SU-DHL-6 (cell line): ENCODE measurements at regions not wholly inside any gene's neighbourhood (a gene's known extent, or its start where the extent isn't known, plus 50 kb on each side); places are given as distances from the start of the nearest gene placed in this dataset.

Experiments
- H2AFZ ChIP-seq: fragments of 200-600 bp; sonication (generic); 2 replicates; pipeline ENCODE4 v1.6.1; 2014; ENCODE audit warnings: low read depth, mild to moderate bottlenecking, moderate library complexity, mixed read lengths, antibody characterized with exemption, low read length; ENCODE audit not compliant: severe bottlenecking
- H3F3A ChIP-seq: fragments of 200-600 bp; shearing (Covaris generic); 2 replicates; pipeline ENCODE4 v1.6.0; 2016; ENCODE audit warnings: antibody characterized with exemption, mild to moderate bottlenecking; ENCODE audit not compliant: insufficient read depth
- H3K27ac ChIP-seq: fragments of 200-600 bp; sonication (generic); 2 replicates; pipeline ENCODE4 v1.5.1; 2016; ENCODE audit warnings: low read depth, mild to moderate bottlenecking, low read length, moderate library complexity, mixed read lengths
- H3K27me3 ChIP-seq: fragments of 200-600 bp; sonication (generic), shearing (Covaris generic); 2 replicates; pipeline ENCODE4 v1.6.0; 2014; ENCODE audit warnings: mild to moderate bottlenecking, low read length
- H3K36me3 ChIP-seq: fragments of 200-600 bp; sonication (generic); 2 replicates; pipeline ENCODE4 v1.6.1; 2014; ENCODE audit warnings: mild to moderate bottlenecking, low read length, mixed read lengths
- H3K4me2 ChIP-seq: fragments of 300-600, 200-600 bp; shearing (Covaris generic), sonication (generic); 2 replicates; pipeline ENCODE4 v1.6.0; 2014; ENCODE audit warnings: low read length, low read depth, mild to moderate bottlenecking; ENCODE audit not compliant: poor library complexity, severe bottlenecking
- H3K4me3 ChIP-seq: fragments of 200-600 bp; sonication (generic); 2 replicates; pipeline ENCODE4 v1.5.1; 2014; ENCODE audit warnings: antibody characterized with exemption, low read length, mild to moderate bottlenecking, mixed read lengths; ENCODE audit not compliant: insufficient read depth, poor library complexity, severe bottlenecking
- H3K79me2 ChIP-seq: fragments of 200-600 bp; sonication (generic); 2 replicates; pipeline ENCODE4 v1.6.1; 2014; ENCODE audit warnings: mild to moderate bottlenecking, low read length, moderate library complexity; ENCODE audit not compliant: insufficient read depth
- H3K9ac ChIP-seq: fragments of 200-600 bp; sonication (generic); 2 replicates; pipeline ENCODE4 v1.7.0; 2014; ENCODE audit warnings: mild to moderate bottlenecking, low read length
- H3K9me2 ChIP-seq: fragments of 200-600 bp; sonication (generic); replicated peaks from 2 replicates; pipeline ENCODE4 v1.6.1; 2014; ENCODE audit warnings: low read length; ENCODE audit not compliant: insufficient read depth
- H3K9me3 ChIP-seq: fragments of 200-600 bp; sonication (generic); 2 replicates; pipeline ENCODE4 v1.6.1; 2014; ENCODE audit warnings: low read length, mixed read lengths; ENCODE audit not compliant: insufficient read depth
- H4K20me1 ChIP-seq: fragments of 200-600 bp; sonication (generic); 2 replicates; pipeline ENCODE4 v1.6.1; 2014; ENCODE audit warnings: low read depth, mild to moderate bottlenecking, antibody characterized with exemption, low read length, moderate library complexity, mixed read lengths
- EZH2phosphoT487 ChIP-seq: fragments of 200-600 bp; sonication (generic), shearing (Covaris generic); conservative IDR thresholded peaks from 2 replicates; pipeline ENCODE4 v1.6.1; 2018; ENCODE audit warnings: mild to moderate bottlenecking, antibody characterized with exemption, low read length, moderate library complexity, mixed read lengths
- TF ChIP-seq, protein P1 (sequence below): fragments of 200-600 bp; sonication (generic); IDR thresholded peaks from one replicate; pipeline ENCODE4 v1.5.1; 2017; ENCODE audit warnings: antibody characterized with exemption, mild to moderate bottlenecking, low read length, moderate library complexity; ENCODE audit not compliant: insufficient read depth, poor library complexity, severe bottlenecking

DNA sequence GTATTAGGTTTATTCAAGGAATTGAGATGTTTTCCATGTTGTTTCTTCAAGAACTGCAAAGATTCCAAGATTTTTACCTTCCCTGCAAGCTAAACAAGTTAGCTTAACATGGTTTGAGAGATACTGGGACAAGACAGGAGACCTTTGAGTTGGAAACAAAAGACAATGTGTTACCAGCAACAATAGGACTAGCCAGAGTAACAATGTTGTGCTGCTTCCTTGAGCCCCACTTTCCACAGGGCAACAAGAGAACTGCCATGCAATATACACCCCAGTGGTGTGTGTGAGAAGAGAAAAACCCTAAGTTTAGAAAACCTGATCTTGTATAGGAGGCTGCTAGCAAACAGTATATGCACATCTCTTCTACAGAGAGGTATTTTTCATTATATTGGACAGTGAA, 264.6 kb downstream of the PCDH20 start:
- H3K27me3 ChIP-seq, result no peaks in the 10 kb centered on the region
- H4K20me1 ChIP-seq, result no peaks in the 10 kb centered on the region
- TF ChIP-seq EZH2phosphoT487, result no peak
- TF ChIP-seq, protein P1, sequence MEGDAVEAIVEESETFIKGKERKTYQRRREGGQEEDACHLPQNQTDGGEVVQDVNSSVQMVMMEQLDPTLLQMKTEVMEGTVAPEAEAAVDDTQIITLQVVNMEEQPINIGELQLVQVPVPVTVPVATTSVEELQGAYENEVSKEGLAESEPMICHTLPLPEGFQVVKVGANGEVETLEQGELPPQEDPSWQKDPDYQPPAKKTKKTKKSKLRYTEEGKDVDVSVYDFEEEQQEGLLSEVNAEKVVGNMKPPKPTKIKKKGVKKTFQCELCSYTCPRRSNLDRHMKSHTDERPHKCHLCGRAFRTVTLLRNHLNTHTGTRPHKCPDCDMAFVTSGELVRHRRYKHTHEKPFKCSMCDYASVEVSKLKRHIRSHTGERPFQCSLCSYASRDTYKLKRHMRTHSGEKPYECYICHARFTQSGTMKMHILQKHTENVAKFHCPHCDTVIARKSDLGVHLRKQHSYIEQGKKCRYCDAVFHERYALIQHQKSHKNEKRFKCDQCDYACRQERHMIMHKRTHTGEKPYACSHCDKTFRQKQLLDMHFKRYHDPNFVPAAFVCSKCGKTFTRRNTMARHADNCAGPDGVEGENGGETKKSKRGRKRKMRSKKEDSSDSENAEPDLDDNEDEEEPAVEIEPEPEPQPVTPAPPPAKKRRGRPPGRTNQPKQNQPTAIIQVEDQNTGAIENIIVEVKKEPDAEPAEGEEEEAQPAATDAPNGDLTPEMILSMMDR, result no peak

DNA sequence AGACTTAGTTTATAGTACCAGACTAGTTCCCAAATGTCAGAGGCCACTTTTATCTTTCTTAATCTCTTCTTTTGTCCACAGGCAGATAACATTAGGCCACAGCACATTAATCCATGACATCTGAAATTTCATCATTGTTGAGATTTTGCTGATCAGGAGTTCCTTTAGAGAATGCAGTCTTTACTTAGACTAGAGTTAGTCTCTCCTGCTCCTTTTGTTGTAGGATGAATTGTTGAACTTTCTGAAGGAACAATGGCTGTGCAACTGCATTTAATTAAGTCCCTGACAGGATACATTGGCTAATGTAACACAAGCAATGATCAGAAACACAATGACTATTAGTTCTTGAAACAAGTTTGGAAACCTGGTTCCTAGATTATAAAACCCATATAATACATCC, 266.3 kb downstream of the PCDH20 start:
- Histone ChIP-seq H3K9ac (no peak overlapping the region), H3K9me3 (peaks cover 14% of the 10 kb centered on the region; the same call in 1 of the 2 replicates), H3K36me3 (no peaks in the 10 kb centered on the region; the same call in 1 of the 2 replicates), H3K79me2 (no peaks in the 10 kb centered on the region), H3K27ac (no peak overlapping the region), H3K4me3 (no peak overlapping the region), H3K9me2 (no peaks in the 10 kb centered on the region), H3F3A (no peaks in the 10 kb centered on the region), H3K27me3 (no peaks in the 10 kb centered on the region), H3K4me2 (no peak overlapping the region), H4K20me1 (no peaks in the 10 kb centered on the region), H2AFZ (peak overlapping the region; percentile 15)
- TF ChIP-seq EZH2phosphoT487, result no peak
- TF ChIP-seq, protein P1, result no peak

More for the DNA sequence above, 264.6 kb downstream of the PCDH20 start:
- Histone ChIP-seq H3K27ac (no peak overlapping the region), H3K79me2 (no peaks in the 10 kb centered on the region), H2AFZ (no peak overlapping the region), H3K4me2 (no peak overlapping the region), H3K9me3 (peaks cover 8% of the 10 kb centered on the region; the same call in 1 of the 2 replicates), H3K9me2 (no peaks in the 10 kb centered on the region), H3F3A (no peaks in the 10 kb centered on the region), H3K36me3 (no peaks in the 10 kb centered on the region; the same call in 1 of the 2 replicates), H3K9ac (no peak overlapping the region), H3K4me3 (no peak overlapping the region)

DNA sequence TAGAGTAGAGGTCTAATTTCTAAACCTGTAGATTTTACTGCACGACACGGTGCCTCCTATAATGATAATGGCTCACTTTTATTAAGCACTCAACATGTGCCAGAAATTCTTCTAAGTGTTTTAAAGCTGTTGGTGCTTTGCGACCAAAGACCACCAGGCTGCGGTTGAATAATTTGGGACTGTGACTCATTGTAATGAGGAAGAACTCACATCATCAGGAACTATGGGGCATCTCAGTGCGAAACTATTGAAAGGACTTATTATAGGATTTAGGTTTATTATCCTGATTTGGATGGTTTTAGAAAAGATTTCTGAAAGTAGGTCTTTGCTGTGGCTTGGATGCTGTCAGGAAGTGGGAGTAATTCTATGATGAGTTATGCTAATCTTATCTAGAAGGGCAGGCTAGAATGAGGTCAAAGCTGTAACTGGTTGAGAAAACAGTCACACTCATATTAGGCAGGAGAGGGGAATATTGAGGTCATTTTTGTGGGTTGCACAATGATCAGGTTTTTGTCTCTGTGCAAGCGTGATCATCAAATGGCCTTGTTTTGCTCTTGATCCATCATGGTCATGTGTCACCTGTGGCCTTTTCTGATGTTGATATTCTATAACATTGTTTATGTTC, 266.8 kb downstream of the PCDH20 start:
- no peak overlapping the region for H3K4me2 ChIP-seq
- H3K4me3 ChIP-seq, result no peak overlapping the region
- TF ChIP-seq, protein P1, result no peak
- no peak for TF ChIP-seq EZH2phosphoT487
- peaks cover 14% of the 10 kb centered on the region; the same call in 1 of the 2 replicates for H3K9me3 ChIP-seq
- H2AFZ ChIP-seq, result peak overlapping the region; percentile 15
- H3K27ac ChIP-seq, result no peak overlapping the region
- no peaks in the 10 kb centered on the region for H3F3A ChIP-seq
- no peaks in the 10 kb centered on the region for H4K20me1 ChIP-seq
- no peaks in the 10 kb centered on the region for H3K9me2 ChIP-seq
- no peaks in the 10 kb centered on the region; the same call in 1 of the 2 replicates for H3K36me3 ChIP-seq
- H3K27me3 ChIP-seq, result no peaks in the 10 kb centered on the region
- H3K9ac ChIP-seq, result no peak overlapping the region
- H3K79me2 ChIP-seq, result no peaks in the 10 kb centered on the region
